ENCODE measurements at regions not wholly inside any gene's neighbourhood (a gene's known extent, or its start where the extent isn't known, plus 50 kb on each side); places are given as distances from the start of the nearest gene placed in this dataset.

DNA sequence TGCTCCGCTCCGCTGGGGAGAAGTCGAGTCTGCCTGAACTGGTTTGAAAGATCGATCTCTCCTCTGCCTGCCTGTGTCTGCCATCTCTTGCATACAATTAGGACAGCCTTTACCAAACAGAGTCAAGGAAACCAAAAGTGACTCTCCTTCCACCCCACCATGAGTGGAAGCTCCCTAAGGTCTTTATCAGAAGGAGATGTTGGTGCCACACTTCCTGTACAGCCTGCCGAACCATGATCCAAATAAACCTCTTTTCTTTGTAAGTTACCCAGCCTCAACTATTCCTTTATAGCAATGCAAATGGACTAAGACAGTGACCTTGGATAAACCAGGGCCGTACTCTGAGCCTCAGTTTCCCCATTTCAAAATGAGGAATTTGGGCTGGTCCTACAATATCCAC lies 106.3 kb upstream of the GDF10 start:
- DNase-seq, result no peak

DNA sequence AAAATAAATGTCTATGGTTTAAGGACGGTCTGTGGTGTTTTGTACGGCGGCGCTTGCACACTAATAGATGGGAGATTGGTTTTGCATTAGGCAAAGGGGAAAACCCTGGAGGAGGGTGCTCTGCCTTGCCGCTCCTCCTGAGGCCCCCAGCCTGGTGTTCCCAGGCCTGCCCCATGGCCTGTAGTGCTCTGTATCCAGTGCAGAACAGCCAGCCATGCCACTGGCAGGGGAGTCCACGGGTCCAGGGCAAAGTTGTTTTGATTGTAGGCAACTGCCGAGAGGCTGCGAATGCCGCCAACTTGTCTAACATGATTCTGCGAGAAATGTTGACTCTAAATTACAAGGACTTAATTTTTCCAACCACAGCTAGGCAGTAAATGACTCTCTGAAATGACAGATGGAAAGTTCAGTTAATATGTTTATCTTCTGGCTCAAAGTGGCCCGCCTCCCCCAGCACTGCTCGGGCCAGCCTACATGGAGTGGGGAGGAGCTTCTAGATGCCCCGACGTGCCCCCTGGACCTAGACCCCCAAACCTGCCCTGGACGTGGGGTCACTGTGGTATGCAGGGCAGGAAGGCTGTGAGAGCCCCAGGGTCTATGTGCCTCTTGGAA lies 104.6 kb upstream of the GDF10 start:
- no peak for DNase-seq

DNA sequence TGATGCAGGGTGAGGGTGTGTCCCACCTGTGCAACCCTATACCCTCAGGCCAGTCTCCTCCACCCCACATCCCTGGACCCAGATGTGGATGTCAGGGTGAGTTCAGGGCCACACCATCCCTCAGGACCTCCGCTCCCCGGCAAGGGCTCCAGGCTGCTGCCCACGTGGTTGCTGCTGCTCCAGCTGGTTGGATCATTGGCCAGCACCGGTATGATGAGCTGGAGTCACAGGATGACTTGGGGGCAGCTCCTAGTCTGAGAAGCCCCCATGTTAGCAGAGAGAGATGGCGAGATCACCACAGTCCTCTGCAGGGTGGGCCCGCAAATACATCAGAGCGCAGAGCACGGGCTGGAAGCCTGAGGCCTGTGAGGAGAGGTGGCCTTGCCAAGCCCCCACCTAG lies 103.3 kb upstream of the GDF10 start:
- DNase-seq, result no peak

DNA sequence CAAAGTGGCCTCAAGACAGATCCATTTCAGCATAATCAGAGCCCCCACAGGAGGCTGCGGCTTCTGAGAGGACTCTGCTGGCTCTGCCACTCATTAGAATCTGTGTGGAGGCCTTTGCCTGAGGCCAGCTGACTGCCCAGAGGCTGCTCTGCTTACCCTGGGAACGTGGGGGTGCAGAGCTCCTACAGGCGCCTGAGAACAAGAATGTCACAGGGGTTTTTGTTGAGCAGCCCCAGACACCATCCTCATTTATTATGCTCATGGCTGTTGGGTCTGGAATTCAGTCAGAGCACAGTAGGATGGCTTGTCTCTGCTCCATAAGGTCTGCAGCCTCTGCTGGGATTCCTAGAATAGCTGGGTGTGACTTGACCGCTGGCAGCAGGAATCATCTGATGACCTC lies 101.8 kb upstream of the GDF10 start:
- no peak for DNase-seq

DNA sequence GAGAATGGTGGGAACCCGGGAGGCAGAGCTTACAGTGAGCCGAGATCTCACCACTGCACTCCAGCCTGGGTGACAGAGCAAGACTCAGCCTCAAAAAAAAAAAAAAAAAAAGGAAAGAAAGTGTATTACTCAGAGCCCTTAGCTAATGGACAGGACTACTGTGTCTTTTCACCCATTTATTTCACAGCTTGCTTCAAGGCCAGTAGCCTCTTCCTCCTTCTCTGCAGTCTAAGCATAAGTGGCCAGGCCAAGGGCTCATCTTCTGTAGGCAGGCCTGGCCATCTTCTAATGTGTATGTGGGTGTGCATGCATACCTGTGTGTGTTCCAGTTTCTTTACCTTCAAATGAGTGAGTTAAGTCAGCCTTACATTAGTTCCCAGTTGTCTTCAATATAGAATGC lies 94.8 kb upstream of the GDF10 start:
- no peak for DNase-seq

DNA sequence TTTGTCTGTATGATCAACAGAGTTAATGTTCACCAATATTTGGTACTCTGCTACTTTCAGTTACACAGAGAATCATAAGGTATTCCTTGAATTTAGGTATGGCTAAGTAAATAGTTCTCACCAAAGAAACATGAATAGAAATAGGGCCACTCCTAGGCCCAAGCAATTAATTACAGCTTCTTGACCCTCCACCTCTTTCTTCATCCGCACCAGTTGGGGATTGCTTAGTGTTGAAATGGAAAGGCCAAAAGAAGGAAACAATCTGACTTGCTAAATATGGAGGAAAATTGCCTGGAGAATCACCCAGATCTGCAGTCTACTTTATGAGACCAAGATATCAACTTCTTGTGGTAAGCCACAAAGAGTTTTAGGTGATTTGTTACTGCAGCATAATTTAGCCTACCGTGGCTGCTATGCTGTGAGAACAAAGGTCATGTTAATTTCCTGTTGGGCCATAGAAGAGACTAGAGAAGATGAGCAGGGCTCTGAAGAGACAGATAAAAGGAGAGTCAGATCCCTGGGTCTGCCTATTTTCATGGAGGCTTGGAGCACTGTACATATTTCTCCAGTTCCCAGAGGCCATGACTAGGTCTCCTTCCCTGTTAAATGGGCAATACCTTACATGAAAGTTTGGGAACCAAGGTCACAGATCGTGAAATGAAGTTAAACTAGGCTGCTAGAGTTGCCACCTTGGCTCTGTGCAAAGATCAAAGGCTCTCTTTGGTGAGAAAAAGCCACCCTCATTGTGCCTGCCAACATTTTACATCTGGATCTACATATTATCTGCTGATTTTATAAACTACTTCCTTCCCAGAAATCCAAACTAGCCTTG lies 93.3 kb upstream of the GDF10 start:
- DNase-seq, result no peak

DNA sequence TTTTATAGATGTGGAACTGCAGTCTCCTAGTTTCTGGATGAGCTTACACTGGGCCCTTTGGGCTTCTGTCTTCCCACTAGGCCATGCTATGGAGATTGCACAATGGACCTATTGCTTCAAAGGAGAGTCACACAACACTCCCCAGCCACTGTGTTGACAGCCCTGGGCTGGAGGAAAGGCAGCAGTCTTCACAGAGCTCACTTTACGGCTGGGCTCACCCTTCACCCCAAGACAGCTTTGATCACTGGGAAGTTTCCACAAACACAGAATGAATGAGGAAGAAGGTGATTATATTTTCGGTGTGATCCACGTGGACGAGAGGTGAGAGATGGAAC lies 92.7 kb upstream of the GDF10 start:
- DNase-seq, result no peak

DNA sequence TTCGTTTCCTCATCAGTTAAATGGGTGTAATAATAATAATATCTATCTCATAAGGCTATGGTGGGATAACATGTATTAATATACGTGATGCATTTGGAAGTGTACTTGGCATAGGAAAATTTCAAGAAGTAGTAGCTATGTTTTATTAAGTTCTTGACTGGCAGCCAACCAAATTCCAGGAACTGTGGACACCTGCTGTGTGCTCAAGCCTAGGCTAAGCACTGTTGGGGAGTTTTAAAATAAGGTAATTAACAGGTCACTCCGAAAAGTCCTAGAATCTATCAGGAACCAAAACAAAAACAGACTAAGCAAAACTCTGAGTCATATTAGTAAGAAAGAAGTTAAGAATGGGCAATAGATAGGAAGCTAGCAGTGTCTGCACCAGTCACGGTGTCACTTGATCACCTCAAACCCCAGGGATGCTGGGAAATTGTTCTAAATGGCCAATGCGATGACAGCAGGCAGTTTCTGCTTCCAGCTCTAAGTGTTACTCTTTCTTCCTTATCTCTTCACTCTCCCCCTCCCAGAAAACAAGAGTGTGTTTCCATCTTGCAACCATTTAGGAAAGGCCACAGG lies 92.0 kb upstream of the GDF10 start:
- DNase-seq, result no peak

DNA sequence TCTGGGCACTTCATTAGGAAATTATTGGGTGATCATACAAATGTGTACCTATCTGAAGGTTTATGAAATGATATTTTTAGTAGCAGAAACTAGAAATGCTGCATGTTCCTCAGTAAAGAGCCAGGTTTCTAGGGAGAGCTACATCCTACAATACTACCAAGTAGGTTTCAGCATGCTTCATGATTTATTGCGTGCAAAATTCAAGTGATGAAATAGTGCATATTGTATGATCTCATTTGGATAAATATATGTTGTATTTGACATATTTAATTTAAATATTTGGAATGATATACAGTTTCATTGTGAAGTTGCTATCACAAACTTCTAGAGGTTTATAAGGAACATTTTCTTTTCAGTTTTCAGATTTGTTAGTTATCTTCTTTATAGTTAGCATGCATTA lies 90.5 kb upstream of the GDF10 start:
- no peak for DNase-seq

DNA sequence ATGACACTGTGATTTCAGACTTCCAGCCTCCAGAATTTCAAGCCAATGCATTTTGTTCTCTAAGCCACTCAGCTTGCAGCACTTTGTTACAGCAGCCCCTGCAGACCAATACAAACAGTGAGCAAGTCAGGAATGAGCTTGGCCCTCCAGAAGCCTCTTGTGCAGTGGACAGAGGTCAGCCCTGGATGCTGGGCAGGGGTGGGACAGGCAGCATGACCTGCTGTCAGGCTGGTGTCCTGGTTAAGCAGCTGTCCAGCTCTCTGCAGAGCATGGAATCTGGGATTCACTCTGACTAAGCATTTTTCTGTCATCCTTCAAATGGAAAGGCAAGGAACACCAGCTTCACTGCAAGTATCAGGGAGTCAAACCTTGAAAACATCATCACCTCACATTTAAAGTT lies 85.5 kb upstream of the GDF10 start:
- no peak for DNase-seq

DNA sequence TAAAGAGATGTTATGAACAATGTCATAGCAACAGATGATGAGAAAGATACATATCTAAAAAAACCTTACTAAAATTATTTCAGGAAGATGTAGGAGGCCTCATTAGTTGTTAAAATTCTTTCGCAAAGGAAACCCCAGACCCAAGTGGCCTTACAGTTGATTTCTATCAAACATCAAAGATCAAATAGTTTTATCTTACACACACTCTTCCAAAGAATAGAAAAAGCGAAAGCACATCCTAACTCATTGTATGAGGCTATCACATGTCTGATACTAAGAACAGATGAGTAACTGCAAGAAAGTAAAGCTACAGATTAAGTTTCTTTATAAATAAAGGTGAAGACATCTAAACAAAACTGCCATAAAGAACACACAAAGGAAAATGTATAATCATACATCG lies 82.9 kb upstream of the GDF10 start:
- DNase-seq, result no peak

DNA sequence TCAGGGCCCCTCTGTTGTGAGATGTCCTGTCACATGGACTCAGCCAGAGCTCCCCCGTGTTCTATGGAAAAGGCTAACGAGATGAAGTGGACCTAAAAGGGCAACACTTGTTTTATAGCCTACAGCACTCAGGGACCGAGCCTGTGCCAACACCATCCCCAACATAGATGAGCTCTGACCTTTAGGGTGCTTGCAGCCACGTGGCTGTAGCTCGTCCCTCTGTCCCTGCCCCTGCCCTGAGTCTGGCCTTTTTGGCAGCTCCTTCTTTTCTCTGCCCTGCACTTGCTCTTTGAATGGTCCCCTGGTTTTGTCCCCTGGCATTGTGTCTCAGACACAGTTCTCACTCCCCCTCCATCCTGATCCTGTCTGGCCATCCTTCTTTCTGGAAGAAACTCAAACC lies 81.2 kb upstream of the GDF10 start:
- no peak for DNase-seq

DNA sequence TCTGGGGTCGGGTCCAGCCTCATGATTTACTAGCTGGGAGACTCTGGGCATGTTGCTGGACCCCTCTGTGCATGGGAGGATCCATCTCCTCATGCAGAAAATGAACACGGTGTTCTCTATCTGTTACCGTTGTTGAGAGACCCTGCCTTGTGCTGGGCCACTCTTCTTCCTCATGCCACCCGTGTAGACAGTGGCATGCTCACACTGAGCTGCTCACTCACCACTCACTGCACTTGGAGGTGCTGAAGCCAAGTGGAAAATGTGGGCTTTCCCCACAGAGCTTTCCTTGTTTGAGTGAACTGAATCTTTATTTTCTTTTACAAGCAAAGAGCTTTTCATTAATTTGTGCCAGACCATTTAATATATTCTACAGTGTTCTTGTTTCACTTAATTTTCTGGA lies 77.5 kb upstream of the GDF10 start:
- DNase-seq, result no peak

DNA sequence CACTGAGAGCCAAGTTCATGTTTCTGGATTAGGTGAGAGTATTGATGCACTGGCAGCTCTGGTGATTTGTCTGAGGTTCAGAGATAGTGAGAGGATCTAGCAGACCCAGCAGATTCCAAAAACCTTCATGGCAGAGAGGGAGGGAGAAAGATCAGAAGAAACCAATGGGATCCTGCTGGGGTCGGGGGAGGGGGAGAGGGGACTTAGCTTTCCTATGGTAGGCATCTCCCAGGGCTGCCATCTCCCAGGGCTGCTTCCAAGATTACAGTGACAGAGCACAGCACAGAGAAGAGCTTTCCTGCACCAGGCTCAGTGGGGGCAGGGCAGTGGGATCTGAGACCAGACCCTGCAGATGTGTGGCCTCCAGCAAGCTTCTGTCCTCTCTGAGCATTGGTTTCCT lies 76.8 kb upstream of the GDF10 start:
- DNase-seq, result no peak

DNA sequence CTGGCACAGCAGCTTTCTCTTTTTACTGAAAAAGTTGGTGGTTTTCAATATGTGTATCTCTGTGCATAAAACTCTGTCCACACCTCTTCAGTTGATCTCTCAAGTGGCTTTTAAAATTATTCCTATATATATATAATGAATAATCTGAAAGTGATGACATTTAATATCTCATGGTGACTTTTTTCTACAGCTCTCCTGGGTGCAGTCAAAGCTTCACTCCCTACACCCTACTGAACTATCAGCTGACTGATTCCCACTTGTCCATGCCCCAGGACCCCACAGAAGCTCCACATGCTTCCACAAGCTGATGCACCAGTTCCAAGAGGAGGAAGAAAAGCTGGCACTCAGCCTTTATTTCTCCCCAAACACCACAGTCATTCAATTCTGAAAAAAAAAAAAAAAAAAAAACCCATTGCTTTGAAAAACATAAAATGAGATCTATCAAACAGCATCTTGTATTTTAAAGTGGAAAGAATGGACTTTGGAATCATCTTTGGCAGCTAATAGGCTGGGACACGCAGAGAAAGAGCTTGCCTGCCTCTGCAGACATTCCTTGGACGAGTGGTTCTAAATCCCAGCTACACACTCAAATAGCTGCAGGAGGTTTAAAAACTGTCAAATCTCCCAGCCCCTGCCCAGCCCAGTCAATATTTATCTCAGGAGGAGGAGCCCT lies 75.3 kb upstream of the GDF10 start:
- no peak for DNase-seq

DNA sequence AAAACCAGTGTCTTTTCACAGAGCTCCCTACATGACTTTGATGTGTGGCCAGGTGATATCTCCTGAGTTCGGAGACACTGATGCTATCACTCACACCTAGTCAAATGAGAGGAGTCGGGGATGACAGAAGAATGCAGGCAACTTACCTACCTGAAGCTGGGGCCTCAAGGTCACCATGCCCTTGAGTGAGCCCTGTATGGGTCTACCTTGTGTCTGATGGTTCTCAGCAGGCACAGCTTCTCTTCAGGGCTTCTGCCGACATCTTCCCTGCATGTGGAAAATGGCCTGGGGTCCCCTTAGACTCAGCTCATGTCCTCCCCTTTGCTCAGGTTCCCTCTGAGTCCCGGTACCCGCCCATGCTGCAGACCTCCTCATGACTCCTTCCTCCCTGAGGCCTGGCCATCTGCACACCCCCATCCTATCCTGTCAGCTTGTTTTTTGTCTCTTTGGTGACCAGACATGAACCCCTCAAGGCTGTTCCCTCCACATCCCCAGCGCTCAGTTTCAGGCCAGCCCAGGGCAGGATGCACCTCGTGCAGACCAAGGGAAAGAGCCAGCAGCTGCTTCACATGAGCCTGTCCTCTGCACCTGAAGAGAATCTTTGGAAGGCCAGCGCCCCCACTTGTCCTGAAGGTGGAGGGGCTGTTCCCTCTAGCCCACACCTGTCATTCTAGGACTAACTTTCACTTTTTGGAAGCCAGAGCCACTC lies 74.6 kb upstream of the GDF10 start:
- no peak for DNase-seq

DNA sequence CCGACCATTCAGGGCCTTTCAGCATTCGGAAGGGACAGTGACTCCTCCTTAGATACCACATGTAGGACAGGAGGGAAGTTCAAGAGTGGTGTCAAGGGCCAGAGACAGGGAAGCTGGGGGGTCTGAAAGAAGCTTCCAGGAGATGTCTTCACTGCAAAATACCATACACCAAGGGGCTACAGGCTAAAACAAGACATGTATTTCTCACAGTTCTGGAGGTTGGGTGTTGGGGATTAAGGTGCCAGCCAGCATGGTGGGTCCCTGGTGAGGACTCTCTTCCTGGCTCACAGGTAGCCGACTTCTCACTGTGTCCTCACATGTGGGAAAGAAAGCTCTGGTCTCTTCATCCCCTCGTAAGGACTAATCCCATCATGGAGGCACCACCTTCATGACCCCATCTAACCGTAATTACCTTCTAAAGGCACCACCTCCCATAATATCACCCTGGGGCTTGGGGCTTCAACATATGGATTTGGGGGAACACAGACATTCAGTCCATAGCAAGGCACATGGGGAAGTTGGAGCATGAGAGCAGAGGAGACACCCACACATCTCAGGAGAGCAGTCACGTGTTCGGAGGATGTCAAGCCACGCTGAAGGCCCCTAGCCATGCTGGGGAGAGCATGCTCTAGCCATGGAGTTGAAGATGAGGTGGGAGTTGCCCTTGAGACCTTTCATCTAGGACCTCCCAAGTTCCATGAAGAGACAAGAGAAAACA lies 73.9 kb upstream of the GDF10 start:
- DNase-seq, result no peak

DNA sequence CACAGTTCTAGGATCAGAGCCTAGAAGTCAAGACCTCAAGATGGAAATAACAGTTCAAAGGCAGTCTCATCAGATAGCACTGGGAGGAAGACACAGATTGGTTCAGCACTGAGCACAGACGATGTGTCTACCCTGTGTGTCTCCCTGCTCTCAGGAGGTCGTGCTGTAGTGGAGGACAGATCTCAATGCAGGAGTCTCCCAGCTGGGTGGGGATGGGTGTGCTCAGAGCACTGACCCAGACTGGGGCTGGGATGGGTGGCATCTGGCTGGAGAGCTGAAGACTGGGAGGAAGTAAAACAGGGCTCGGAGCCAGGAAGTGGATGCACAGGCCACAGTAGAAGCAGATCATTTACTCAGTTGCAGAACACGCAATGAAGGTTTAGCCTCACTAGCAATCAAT lies 69.5 kb upstream of the GDF10 start:
- no peak for DNase-seq

DNA sequence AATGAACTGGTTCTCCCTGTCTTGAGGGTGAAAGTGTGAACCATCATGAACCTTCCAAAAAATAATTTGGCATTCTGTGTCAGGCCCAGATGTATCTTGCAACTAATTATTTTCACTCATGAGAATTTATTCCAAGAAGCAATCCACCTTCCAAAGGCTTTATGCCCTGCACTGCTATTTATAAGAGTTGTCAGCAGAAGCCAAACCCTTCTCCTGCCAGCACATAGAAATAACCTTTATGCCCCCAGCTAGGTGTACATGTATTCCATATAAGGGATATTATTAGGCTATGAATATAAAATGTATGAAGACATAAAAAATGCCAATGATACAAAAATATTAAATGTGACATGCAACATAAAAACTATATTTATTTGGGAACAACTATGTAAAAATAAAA lies 69.0 kb upstream of the GDF10 start:
- DNase-seq, result no peak

DNA sequence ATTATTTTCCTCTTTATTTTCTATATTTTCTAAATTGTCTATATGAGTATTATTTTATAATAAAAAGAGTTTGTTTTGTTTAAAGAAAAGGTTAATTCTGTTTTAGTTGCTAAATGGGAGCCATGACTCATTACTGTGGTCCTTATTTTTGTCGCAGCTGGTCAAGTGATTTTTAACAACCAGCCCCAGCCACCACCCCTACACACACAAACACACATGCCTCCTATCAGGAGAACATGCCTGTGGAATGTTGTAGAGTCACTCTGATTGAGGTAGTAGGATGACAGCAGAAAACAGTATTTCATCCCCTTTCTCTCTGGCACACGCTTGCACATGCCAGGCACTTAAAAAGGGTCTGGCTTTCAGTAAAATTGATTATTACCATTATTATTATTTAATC lies 68.6 kb upstream of the GDF10 start:
- no peak for DNase-seq

DNA sequence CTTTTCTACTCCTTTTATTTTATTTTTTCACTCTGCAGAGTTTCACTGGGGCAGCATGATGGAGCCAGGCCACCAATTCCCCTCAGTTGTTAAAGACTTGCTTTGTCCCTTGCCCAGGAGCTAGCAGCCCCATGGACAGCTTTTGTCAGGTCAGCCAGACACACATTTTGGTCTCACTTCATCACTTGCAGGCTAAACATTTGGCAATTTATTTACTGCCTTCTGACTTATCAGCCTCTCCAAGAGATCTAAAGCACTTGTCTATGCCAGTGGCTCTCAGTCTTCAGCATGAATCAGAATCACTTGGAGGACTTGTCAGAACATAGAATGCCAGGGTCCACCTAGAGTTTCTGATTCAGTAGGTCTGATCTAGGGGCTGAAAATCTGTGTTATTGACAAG lies 66.4 kb upstream of the GDF10 start:
- DNase-seq, result no peak

DNA sequence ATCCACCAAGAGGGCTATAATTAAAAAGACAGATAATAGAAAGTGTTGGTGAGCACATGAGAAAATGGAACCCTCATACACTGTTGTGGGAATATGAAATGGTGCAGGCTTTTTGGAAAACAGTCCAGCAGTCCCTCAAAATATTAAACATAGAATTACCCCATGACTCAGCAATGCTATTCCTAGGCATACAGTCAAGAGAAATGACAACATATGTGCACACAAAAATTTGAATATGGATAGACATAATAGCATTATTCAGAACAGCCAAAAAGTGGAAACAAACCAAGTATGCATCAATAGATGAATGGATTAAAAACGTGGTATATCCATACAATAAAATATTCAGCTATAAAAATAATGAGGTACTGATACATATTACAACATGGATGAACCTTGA lies 64.5 kb upstream of the GDF10 start:
- no peak for DNase-seq
